NCI-H774 (cell line): ENCODE measurements at regions not wholly inside any gene's neighbourhood (a gene's known extent, or its start where the extent isn't known, plus 50 kb on each side); places are given as distances from the start of the nearest gene placed in this dataset.

ENCODE experiments used
- DNase-seq: peaks from one replicate; lab custom pipeline; 2025; lab: John Stamatoyannopoulos, UW

GRCh38 chr13:74476365-74476764 is 342.2 kb upstream of the KLF12 start:
- DNase-seq: no peak

GRCh38 chr13:74466864-74467263 is 332.7 kb upstream of the KLF12 start:
- DNase-seq: no peak

GRCh38 chr13:74466020-74466419 is 331.8 kb upstream of the KLF12 start:
- no peak for DNase-seq

- no peak for DNase-seq
Observed at GRCh38 chr13:74465271-74465670, 331.1 kb upstream of the KLF12 start.

- no peak for DNase-seq
Observed at GRCh38 chr13:74464670-74465069, 330.5 kb upstream of the KLF12 start.

- no peak for DNase-seq
Observed at GRCh38 chr13:74461011-74461410, 326.8 kb upstream of the KLF12 start.

- DNase-seq: no peak
Observed at GRCh38 chr13:74452881-74453280, 318.7 kb upstream of the KLF12 start.

GRCh38 chr13:74452176-74452575 is 318.0 kb upstream of the KLF12 start:
- DNase-seq: no peak

- DNase-seq: no peak
Observed at GRCh38 chr13:74450964-74451363, 316.8 kb upstream of the KLF12 start.

GRCh38 chr13:74450525-74450845 is 316.3 kb upstream of the KLF12 start:
- no peak for DNase-seq

GRCh38 chr13:74449811-74450524 is 315.8 kb upstream of the KLF12 start:
- no peak for DNase-seq

GRCh38 chr13:74444864-74445479 is 310.8 kb upstream of the KLF12 start:
- no peak for DNase-seq

- DNase-seq: no peak
Observed at GRCh38 chr13:74444161-74444571, 310.0 kb upstream of the KLF12 start.

GRCh38 chr13:74443631-74444030 is 309.4 kb upstream of the KLF12 start:
- DNase-seq: no peak

- no peak for DNase-seq
Observed at GRCh38 chr13:74442751-74443150, 308.5 kb upstream of the KLF12 start.

- DNase-seq: no peak
Observed at GRCh38 chr13:74438901-74439300, 304.7 kb upstream of the KLF12 start.

- no peak for DNase-seq
Observed at GRCh38 chr13:74434782-74435181, 300.6 kb upstream of the KLF12 start.

GRCh38 chr13:74424455-74424854 is 290.3 kb upstream of the KLF12 start:
- DNase-seq: no peak

- DNase-seq: no peak
Observed at GRCh38 chr13:74423434-74423833, 289.2 kb upstream of the KLF12 start.

- DNase-seq: no peak
Observed at GRCh38 chr13:74414458-74414857, 280.3 kb upstream of the KLF12 start.

- DNase-seq: no peak
Observed at GRCh38 chr13:74413482-74413881, 279.3 kb upstream of the KLF12 start.

- no peak for DNase-seq
Observed at GRCh38 chr13:74409551-74409950, 275.3 kb upstream of the KLF12 start.

GRCh38 chr13:74406420-74406819 is 272.2 kb upstream of the KLF12 start:
- DNase-seq: no peak

- no peak for DNase-seq
Observed at GRCh38 chr13:74398599-74398998, 264.4 kb upstream of the KLF12 start.
